HT-29 (cell line): ENCODE measurements at regions not wholly inside any gene's neighbourhood (a gene's known extent, or its start where the extent isn't known, plus 50 kb on each side); places are given as distances from the start of the nearest gene placed in this dataset.

Experiments
- DNase-seq: peaks from one replicate; pipeline ENCODE4 v3.0.0-alpha.2; 2015; ENCODE audit warnings: low spot score

DNA sequence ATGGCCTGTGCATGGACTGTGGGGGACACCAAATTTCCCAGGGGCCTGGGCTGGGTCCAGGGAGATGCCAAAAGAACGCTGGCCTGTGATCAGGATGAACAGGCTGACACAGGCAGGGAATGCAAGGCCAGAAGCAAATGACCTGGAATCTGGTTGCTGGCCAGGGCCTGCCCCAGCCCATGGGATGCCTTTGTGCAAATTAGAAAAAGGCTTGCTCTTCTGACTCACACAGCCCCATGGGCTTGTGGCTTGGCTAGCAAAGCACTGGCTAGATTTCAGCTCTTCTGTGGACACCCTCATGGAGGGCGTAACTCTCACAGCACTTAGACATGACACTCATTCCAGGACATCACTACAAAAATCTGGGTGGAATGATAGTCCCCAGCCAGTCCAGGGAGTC, 356.0 kb downstream of the SHQ1 start:
- no peak for DNase-seq

DNA sequence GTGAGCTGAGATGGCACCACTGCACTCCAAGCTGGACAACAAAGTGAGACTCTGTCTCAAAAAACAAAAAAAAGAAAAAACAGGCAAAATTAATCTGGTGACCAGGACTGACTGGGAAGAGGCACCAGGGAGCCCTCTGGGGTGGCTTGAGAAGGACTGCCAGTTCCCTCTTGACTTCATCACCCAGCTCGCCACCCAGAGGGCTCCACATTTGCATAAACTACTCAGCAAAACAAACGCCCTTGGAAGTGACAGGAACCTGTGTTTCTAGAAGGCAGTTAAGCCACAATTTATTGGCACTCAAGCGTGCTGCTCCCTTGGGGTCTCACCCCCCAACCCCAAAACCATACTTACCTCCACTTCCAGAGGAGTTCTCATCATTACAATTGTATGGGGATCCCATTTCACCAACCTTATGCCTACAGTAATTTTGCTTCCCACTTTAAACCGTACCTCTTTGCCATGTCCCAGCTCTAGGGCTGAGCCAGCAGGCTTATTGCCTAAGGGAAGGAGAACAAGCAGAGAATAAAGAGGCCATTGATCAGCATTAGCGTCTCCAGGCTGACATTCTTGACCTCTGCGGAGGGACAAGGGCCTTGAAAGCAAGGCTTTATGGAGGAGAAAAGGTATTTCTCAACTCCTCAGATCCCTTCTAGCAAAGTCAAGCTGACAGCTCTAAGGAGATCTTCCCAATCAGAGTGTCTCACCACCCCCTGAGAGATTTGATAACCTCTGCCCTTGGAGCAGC, 357.4 kb downstream of the SHQ1 start:
- DNase-seq = no peak

- DNase-seq = no peak
Observed at GRCh38 chr3:72489901-72490300, 358.3 kb downstream of the SHQ1 start.

DNA sequence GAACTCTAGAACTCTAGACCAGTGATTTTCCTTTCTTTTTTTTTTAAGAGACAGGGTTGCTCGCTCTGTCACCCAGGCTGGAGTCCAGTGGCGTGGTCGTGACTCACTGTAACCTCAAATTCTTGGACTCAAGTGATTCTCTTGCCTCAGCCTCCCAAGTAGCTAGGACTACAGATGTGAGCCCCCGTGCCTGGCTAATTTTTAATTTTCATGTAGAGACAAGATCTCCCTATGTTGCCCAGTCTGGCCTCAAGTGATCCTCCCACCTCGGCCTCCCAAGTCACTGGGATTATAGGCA, 359.6 kb downstream of the SHQ1 start:
- DNase-seq = no peak

DNA sequence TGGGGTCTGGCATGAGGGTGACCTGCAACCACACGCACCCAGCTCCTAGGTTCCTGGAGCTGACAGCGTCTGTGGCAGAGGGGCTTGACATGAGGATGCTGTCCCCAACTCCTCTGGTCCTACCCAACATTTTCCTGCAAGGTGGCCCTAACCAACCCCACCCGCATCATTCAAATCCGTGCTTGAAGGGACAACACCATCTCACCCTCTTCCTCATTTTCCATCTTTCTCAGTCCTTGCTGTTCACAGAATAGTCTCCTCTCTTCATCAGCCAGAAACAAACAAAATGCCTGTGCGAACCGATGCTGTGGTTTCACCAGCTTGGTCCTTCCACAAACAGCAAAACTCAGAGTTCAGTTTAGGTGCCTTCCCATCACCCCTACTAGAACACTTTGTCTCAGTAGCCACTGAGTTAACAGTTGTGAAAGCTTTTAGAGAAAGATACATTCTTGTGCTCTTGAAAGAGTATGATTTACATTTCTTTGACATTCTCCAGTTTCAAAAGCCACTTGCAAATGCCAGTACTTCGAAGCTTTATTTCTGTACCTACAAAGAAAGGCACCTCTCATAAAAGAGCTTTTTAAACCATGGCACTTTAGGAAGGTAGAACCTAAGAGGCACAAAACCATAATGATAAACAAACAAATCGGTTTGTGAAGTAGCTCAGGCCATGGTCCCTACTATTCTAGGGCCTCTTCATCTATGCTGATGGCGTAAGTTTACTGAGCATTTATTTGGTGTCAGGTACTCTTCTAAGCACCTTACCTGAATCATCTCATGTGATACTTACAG, 360.1 kb downstream of the SHQ1 start:
- DNase-seq = no peak

DNA sequence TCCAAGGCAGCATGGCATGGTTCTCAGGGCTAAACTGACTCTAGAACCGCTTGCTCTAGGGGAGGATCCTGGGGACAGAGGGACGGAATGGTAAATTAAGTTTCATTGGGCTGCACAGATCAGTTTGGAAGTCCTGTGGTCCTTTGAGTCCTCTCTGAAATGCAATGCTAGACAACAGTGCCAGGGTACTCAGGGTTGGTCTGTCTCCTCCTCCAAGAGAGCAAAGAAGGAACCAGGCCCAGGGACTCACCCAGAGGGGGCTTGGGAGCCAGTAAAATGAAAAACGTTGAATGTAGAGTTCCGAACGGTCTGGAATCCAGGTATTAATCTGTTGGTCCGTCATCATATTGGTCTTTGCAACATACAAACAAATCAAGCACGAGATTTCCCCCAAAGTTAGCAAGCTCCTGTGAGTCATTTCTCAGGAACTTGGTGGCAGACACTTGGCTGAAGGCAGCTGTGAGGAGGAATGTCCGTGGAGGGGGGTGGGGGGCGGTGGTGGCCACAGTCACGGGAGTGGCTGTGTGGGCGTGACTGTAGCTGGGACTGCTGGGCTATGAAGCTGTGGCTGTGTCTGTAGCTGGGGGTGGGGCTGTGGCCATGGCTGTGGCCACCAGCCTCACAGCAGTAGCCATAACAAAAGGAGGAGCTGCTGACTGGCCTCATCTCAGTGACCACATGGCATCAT, 361.0 kb downstream of the SHQ1 start:
- peak; percentile 26 for DNase-seq

GRCh38 chr3:72485641-72486040, 362.6 kb downstream of the SHQ1 start:
- DNase-seq = no peak

DNA sequence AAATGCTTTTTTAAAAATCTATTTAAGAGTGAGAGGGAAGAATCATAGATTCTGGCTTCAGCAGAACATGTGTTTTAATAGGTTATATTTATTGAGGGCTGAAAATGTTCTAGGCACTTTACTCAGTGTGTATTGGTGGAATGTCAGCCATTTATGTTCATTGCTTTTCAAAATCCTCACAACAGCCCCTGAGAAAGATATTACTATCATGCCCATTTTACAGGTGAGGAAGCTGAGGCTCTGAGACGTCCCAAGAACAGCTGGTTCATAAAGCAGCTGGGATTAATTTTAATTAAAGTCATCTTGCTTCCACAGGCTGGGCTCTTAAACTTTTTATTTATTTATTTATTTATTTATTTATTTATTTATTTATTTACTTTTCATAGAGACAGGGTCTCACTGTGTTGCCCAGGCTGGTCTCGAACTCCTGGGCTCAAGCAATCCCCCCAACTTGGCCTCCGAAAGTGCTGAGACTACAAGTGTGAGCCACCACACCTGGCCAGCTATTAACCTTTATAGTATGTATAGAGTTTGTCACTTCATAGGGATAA, 364.6 kb downstream of the SHQ1 start:
- DNase-seq = no peak

DNA sequence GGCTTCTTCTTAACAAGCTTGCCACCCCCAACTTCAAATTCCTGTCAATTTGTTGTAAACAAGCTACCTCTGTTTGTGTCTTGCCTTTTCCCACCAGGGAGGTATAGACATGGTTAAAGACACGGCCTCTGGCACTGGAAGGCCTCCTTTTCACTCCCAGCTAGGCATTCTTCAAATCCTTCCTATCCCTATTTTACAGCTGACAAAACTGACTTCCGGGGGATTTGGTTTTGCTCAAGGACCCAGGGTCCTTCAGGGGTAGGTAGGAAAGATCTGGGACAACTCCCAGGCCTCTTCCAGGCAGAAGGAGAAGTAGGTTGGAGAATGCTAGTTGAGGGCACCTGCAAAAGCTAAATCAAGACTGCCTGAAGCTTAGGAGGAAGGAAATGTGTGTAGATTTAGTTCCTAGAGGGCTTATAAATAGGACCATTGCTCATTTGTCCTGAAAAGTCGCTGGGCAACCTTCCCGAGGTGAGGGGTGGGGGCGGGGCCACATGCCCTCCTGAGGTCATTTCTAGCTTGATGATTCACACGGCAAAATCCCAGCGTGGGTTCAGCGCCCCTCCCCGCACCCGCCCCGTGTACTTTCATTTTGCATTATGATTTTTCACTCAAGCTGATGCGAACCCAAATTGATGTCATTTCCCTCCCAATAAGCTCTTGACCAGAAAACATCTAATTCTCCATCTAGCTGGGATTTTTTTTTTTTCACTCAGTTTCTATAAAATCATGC, 365.5 kb downstream of the SHQ1 start:
- DNase-seq = peak; percentile 38

DNA sequence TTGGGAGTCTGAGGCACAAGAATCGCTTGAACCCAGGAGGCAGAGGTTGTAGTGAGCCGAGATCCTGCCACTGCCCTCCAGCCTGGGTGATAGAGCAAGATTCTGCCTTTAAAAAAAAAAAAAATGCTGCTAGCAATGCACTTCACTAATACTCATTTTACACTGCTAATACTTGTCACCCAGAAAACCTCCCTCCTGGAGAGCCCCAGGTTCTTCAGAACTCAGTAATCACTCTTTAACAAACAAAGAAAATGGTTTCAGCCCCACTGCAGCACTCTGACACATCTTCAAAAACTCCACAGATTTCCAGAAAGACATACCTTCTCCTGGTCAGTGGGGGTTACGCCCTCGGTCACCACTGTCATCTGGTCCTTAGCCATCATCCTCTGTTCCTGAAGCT, 366.7 kb downstream of the SHQ1 start:
- no peak for DNase-seq

GRCh38 chr3:72480366-72480765, 367.9 kb downstream of the SHQ1 start:
- no peak for DNase-seq

DNA sequence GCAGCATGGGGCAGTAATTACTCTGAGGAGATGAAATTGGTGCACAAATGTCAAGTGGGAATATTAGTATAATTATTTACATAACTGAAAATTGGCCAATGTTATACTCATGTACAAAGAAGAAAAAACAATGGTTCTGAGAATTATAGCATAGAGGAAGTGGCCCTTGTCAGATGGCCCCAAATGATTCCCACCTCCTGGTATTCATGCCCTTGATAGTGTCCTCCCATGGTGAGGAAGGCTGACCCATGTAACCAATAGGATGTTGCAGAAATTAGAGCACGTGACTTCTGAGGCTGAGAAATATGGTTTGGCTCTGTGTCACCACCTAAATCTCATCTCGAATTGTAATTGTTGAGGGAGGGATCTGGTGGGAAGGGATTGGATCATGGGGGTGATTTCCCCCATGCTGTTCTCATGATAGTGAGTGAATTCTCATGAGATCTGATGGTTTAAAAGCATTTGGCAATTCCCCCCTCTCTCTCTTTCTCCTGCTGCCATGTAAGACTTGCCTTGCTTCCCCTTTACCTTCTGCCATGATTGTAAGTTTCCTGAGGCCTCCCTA, 368.5 kb downstream of the SHQ1 start:
- DNase-seq = no peak

- DNase-seq = no peak
Observed at GRCh38 chr3:72476139-72476483, 372.1 kb downstream of the SHQ1 start.

GRCh38 chr3:72475258-72476138, 372.7 kb downstream of the SHQ1 start:
- no peak for DNase-seq

DNA sequence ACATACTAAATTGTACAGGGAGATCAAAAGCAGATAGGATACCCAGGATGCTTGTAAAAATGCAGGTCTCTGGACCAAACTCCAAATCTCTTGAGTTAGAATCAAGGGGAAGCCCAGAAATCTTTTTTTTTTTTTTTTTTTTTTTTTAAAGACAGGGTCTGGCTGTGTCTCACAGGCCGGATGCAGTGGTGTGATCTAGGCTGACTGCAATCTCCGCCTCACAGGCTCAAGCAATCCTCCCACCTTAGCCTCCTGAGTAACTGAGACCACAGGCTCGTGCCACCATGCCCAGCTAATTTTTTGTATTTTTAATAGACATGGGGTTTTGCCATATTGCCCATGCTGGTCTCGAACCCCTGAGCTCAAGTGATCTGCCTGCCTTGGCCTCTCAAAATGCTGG, 373.5 kb downstream of the SHQ1 start:
- DNase-seq = no peak

DNA sequence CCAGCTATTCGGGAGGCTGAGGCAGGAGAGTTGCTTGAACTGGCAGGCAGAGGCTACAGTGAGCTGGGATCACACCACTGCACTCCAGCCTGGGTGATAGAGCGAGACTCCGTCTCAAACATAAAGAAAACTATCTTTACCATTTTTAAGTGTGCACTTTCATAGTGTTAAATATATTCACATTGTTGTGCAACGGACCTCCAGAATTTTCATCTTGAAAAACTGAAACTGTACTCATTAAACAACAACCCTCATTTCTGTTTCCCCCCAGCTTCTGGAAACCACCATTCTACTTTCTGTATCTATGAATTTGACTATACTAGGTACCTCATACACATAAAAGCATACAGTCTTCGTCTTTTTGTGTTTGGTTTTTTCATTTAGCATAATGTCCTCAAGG, 375.1 kb downstream of the SHQ1 start:
- no peak for DNase-seq

GRCh38 chr3:72470904-72471417, 377.3 kb downstream of the SHQ1 start:
- DNase-seq = no peak

DNA sequence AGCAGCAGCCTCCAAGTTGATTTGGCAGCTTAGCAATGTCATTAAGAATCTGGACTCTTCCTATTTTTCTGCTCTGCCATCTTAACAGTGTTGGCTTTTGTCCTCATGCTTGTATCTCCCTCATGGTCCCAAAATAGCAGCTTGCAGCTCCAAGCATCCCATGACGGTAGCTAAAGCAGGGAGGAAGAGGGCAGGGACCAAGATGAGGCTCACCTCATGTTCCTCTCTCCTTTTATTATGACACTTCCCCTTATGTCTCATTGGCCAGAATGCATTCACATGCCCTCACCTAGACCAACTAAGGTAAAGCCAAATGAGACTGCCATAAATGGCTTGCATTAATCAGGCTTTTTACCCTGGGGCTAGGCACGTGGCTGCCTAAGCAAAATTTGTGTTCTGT, 382.4 kb downstream of the SHQ1 start:
- DNase-seq = no peak

DNA sequence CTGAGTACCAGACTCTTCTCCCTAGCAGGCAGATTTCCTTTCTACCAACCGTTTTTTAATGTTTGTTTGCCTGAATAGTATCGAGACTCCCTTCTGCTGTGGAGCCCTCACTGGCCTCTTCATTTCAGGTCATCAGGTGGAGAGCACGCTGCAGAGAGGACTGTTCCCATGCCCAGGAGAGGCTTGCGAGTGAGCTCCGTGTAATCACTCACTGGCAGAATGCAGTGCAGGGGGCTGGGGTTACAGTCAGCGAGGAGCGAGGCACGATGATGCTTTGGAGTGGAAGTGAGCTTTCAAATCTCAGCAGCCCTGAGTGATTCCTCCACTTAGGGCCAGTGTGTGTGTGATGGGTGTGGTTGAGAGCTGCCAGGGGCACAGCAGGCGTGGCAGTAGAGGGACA, 385.2 kb downstream of the SHQ1 start:
- DNase-seq = no peak

DNA sequence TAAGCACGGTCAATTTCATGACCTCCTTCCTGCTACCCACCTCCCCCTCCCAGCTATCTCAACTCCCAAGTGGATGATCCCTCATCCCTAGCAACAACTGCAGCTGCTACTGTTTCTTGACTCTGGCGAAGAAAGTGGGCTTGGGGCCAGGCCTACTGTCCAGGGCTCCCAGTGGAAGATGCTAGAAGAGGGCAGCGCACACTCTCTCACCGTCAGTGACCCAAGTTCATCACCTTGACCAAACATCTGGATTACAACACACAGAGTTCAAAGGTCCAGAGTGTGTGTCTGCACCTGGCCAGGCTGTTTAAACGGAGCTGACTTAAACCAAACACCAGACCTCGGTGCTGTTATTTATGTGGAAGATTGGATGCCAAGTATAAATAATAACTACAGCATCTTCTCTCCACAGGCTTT, 385.6 kb downstream of the SHQ1 start:
- DNase-seq = no peak
